ENCODE measurements at regions not wholly inside any gene's neighbourhood (a gene's known extent, or its start where the extent isn't known, plus 50 kb on each side); places are given as distances from the start of the nearest gene placed in this dataset.

- Histone ChIP-seq H3K27me3 (ENCODE audit: control insufficient read depth, insufficient read depth, low read length) (no peaks in the 10 kb centered on the region), H3K4me3 (ENCODE audit: low read depth, low read length) (no peak overlapping the region), H3K36me3 (ENCODE audit: control insufficient read depth, insufficient read depth, low read length) (no peaks in the 10 kb centered on the region)
- no peak for DNase-seq (ENCODE audit: low read depth)
- CTCF ChIA-PET = no interaction called here
- TF ChIP-seq CTCF (IDR thresholded peaks at IDR 0.05; ENCODE audit: insufficient read depth, low read depth, low read length) = no peak
- POLR2A ChIA-PET = no interaction called here
Observed at GRCh38 chr6:156123731-156124130, 653.4 kb upstream of the ARID1B start.

DNA sequence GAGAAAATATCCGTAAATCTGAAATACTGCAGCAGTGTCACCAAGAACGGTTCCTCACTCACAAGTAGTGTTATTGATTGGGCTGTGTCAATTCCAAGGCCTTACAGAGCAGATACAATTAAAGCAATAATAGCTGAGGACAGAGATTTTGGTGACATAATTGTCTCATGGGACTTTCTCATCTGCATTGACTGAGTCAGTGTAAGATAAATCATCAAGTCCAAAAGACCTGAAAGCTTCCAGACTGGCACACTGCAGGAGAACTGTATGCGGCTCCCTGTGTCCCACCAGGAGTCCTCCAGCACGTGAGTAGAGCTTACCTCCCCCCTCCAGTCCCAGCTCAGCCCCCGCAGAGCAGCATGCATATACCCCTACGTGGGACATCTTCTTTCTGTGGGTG lies 655.2 kb upstream of the ARID1B start:
- H3K36me3 ChIP-seq (ENCODE audit: control insufficient read depth, insufficient read depth, low read length) = no peaks in the 10 kb centered on the region
- no peak overlapping the region for H3K4me3 ChIP-seq (ENCODE audit: low read depth, low read length)
- ChIA-PET CTCF (no interaction called here), POLR2A (no interaction called here)
- H3K27me3 ChIP-seq (ENCODE audit: control insufficient read depth, insufficient read depth, low read length) = no peaks in the 10 kb centered on the region
- no peak for TF ChIP-seq CTCF (IDR thresholded peaks at IDR 0.05; ENCODE audit: insufficient read depth, low read depth, low read length)
- no peak for DNase-seq (ENCODE audit: low read depth)

GRCh38 chr6:156114541-156114940 lies 658.9 kb upstream of the NOX3 start:
- H3K27me3 ChIP-seq (ENCODE audit: control insufficient read depth, insufficient read depth, low read length) = no peaks in the 10 kb centered on the region
- no peak for DNase-seq (ENCODE audit: low read depth)
- TF ChIP-seq CTCF (IDR thresholded peaks at IDR 0.05; ENCODE audit: insufficient read depth, low read depth, low read length) = no peak
- ChIA-PET CTCF (no interaction called here), POLR2A (no interaction called here)
- H3K4me3 ChIP-seq (ENCODE audit: low read depth, low read length) = no peak overlapping the region
- no peaks in the 10 kb centered on the region for H3K36me3 ChIP-seq (ENCODE audit: control insufficient read depth, insufficient read depth, low read length)

GRCh38 chr6:156113631-156114030 lies 658.0 kb upstream of the NOX3 start:
- no peak for TF ChIP-seq CTCF (IDR thresholded peaks at IDR 0.05; ENCODE audit: insufficient read depth, low read depth, low read length)
- DNase-seq (ENCODE audit: low read depth) = no peak
- Histone ChIP-seq H3K4me3 (ENCODE audit: low read depth, low read length) (no peak overlapping the region), H3K36me3 (ENCODE audit: control insufficient read depth, insufficient read depth, low read length) (no peaks in the 10 kb centered on the region), H3K27me3 (ENCODE audit: control insufficient read depth, insufficient read depth, low read length) (no peaks in the 10 kb centered on the region)
- ChIA-PET POLR2A (no interaction called here), CTCF (no interaction called here)

GRCh38 chr6:156111913-156112312 lies 656.3 kb upstream of the NOX3 start:
- POLR2A ChIA-PET = no interaction called here
- CTCF ChIA-PET = no interaction called here
- H3K4me3 ChIP-seq (ENCODE audit: low read depth, low read length) = no peak overlapping the region

More at GRCh38 chr6:156111913-156112312, 656.3 kb upstream of the NOX3 start:
- Histone ChIP-seq H3K36me3 (ENCODE audit: control insufficient read depth, insufficient read depth, low read length) (no peaks in the 10 kb centered on the region), H3K27me3 (ENCODE audit: control insufficient read depth, insufficient read depth, low read length) (no peaks in the 10 kb centered on the region)
- no peak for TF ChIP-seq CTCF (IDR thresholded peaks at IDR 0.05; ENCODE audit: insufficient read depth, low read depth, low read length)
- DNase-seq (ENCODE audit: low read depth) = no peak
